Gastroesophageal sphincter (tissue), 4 donors: ENCODE measurements at regions not wholly inside any gene's neighbourhood (a gene's known extent, or its start where the extent isn't known, plus 50 kb on each side); places are given as distances from the start of the nearest gene placed in this dataset.

Experiments used
- ATAC-seq: fragments of 150-250 bp; one replicate; pipeline ENCODE4 v1.9.1; 2016; ENCODE audit warnings: mild to moderate bottlenecking, moderate library complexity
- H3K27ac ChIP-seq, 4 donors: fragments of 200-600 bp; sonication (generic) in 3 of 4; 1 replicate in 3 of 4; 2 replicates in 1 of 4; pipeline ENCODE4 v1.5.1; 2016 to 2019
- H3K27me3 ChIP-seq: fragments of 200-600 bp; sonication (generic); one replicate; pipeline ENCODE4 v1.5.1; 2019
- H3K36me3 ChIP-seq, 2 donors: fragments of 200-600 bp; sonication (generic); one replicate each; pipeline ENCODE4 v1.5.1; 2019; ENCODE audit warnings: control low read depth in 1 of 2
- H3K4me1 ChIP-seq, 3 donors: fragments of 200-600 bp; sonication (generic); 1 replicate in 2 of 3; 2 replicates in 1 of 3; pipeline ENCODE4 v1.5.1; 2016 to 2019; ENCODE audit warnings: control low read depth in 2 of 3
- H3K4me3 ChIP-seq, 2 donors: fragments of 200-600 bp; sonication (generic); one replicate each; pipeline ENCODE4 v1.5.1; 2019; ENCODE audit warnings: mild to moderate bottlenecking in 1 of 2, moderate library complexity in 1 of 2
- H3K9me3 ChIP-seq, 3 donors: fragments of 200-600 bp; sonication (generic); one replicate each; pipeline ENCODE4 v1.5.1; 2017 to 2019; ENCODE audit warnings: control low read depth in 2 of 3
- CTCF ChIP-seq, 4 experiments: fragments of 200-600 bp in 2 of 4; fragments of 450-650 bp in 2 of 4; sonication (generic) in 1 of 4; IDR thresholded peaks; one replicate each; pipeline ENCODE4 v1.5.1; 2017 to 2019; ENCODE audit warnings: antibody characterized with exemption in 4 of 4, mild to moderate bottlenecking in 2 of 4, moderate library complexity in 2 of 4
- EP300 ChIP-seq: sonication (generic); formaldehyde crosslinking; IDR thresholded peaks from one replicate; pipeline ENCODE4 v1.6.1; 2017; ENCODE audit warnings: antibody characterized with exemption, mild to moderate bottlenecking
- POLR2A ChIP-seq, 2 donors: fragments of 450-650 bp; IDR thresholded peaks; one replicate each; pipeline ENCODE4 v1.6.1; 2017; ENCODE audit warnings: antibody characterized with exemption in 2 of 2, mild to moderate bottlenecking in 2 of 2, moderate library complexity in 1 of 2
- POLR2AphosphoS5 ChIP-seq: sonication (generic); formaldehyde crosslinking; IDR thresholded peaks from one replicate; pipeline ENCODE4 v1.6.1; 2017; ENCODE audit warnings: antibody characterized with exemption
- WGBS, 2 donors: methylation state at CpG; one replicate each; pipeline ENCODE4 v1.1.5; 2018; ENCODE audit warnings: low coverage in 1 of 2; 5-methylcytosine and 5-hydroxymethylcytosine counted together

GRCh38 chr13:99768986-99769385 is 202.6 kb downstream of the ZIC5 start:
- TF ChIP-seq POLR2A (IDR thresholded peaks at IDR 0.05), result no peak
- Histone ChIP-seq H3K36me3 (peaks cover 0 to 14% of the 10 kb centered on the region in 2 donors), H3K4me1 (no peaks in the 10 kb centered on the region), H3K4me3 (no peak overlapping the region), H3K9me3 (peaks cover 0 to 37% (median 0%) of the 10 kb centered on the region in 3 donors), H3K27ac (no peak overlapping the region), H3K27me3 (no peaks in the 10 kb centered on the region)
- no peak for ATAC-seq
- WGBS, 2 donors, result 17 to 47% methylated on average over 1 of the region's 1 CpG

- H3K9me3 ChIP-seq, result peaks cover 0 to 48% (median 0%) of the 10 kb centered on the region in 3 donors
- H3K27me3 ChIP-seq, result no peaks in the 10 kb centered on the region
- TF ChIP-seq EP300, result no peak
- no peak for TF ChIP-seq POLR2AphosphoS5
- no peak for TF ChIP-seq CTCF (IDR thresholded peaks at IDR 0.05)
- no peak for TF ChIP-seq POLR2A (IDR thresholded peaks at IDR 0.05)
- no peaks in the 10 kb centered on the region for H3K4me1 ChIP-seq
- H3K4me3 ChIP-seq, result no peak overlapping the region
- no peaks in the 10 kb centered on the region for H3K36me3 ChIP-seq
- no peak for ATAC-seq
- WGBS, 2 donors, result 60% methylated on average over 1 of the region's 2 CpGs; no CpG with 5 or more reads in 1 of the 2 donors
- no peak overlapping the region for H3K27ac ChIP-seq
These were observed 204.9 kb downstream of the ZIC5 start for GRCh38 chr13:99766641-99767045.

- H3K36me3 ChIP-seq, result no peaks in the 10 kb centered on the region
- no peaks in the 10 kb centered on the region for H3K27me3 ChIP-seq
- no peak for ATAC-seq
- H3K4me3 ChIP-seq, result no peak overlapping the region
- TF ChIP-seq CTCF (IDR thresholded peaks at IDR 0.05), result no peak
- no peak for TF ChIP-seq POLR2A (IDR thresholded peaks at IDR 0.05)
- TF ChIP-seq EP300, result no peak
- no peak overlapping the region for H3K27ac ChIP-seq
- no peaks in the 10 kb centered on the region for H3K4me1 ChIP-seq
- 90 to 100% methylated on average over 1 of the region's 2 CpGs for WGBS, 2 donors
- peaks cover 0 to 56% (median 0%) of the 10 kb centered on the region in 3 donors for H3K9me3 ChIP-seq
These were observed 205.7 kb downstream of the ZIC5 start for GRCh38 chr13:99765869-99766268.

- Histone ChIP-seq H3K27me3 (no peaks in the 10 kb centered on the region), H3K9me3 (peaks cover 0 to 58% (median 0%) of the 10 kb centered on the region in 3 donors), H3K27ac (no peak overlapping the region), H3K36me3 (no peaks in the 10 kb centered on the region), H3K4me3 (no peak overlapping the region), H3K4me1 (no peaks in the 10 kb centered on the region)
- no peak for ATAC-seq
- no peak for TF ChIP-seq POLR2A (IDR thresholded peaks at IDR 0.05)
- TF ChIP-seq CTCF (IDR thresholded peaks at IDR 0.05), result no peak
- TF ChIP-seq POLR2AphosphoS5, result no peak
- no peak for TF ChIP-seq EP300
These were observed 211.1 kb downstream of the ZIC5 start for GRCh38 chr13:99760456-99760855.

- Histone ChIP-seq H3K4me3 (no peak overlapping the region), H3K27ac (no peak overlapping the region), H3K27me3 (no peaks in the 10 kb centered on the region), H3K9me3 (peaks cover 0 to 45% (median 0%) of the 10 kb centered on the region in 3 donors), H3K4me1 (no peaks in the 10 kb centered on the region), H3K36me3 (no peaks in the 10 kb centered on the region)
- no peak for ATAC-seq
- TF ChIP-seq POLR2A (IDR thresholded peaks at IDR 0.05) (no peak), EP300 (no peak), POLR2AphosphoS5 (no peak), CTCF (IDR thresholded peaks at IDR 0.05) (no peak)
- 92% methylated on average over 2 of the region's 2 CpGs; no CpG with 5 or more reads in 1 of the 2 donors for WGBS, 2 donors
These were observed 212.4 kb downstream of the ZIC5 start for GRCh38 chr13:99759163-99759552.
